MCF 10A (cell line): ENCODE measurements at regions not wholly inside any gene's neighbourhood (a gene's known extent, or its start where the extent isn't known, plus 50 kb on each side); places are given as distances from the start of the nearest gene placed in this dataset.

ENCODE experiments used
- BruUV-seq: library from RNA; stranded (reverse); fragments of 400-500 nt; replicated peaks from 2 replicates; lab custom pipeline; 2021; lab: Mats Ljungman, UMichigan
- CTCF ChIA-PET: fragments of 300-600 bp; sonication (Branson Sonifier 250); formaldehyde crosslinking; extraction: SDS; loops from one replicate; lab custom pipeline; 2021; ENCODE audit warnings: antibody characterized with exemption, inconsistent platforms; lab: Yijun Ruan, JAX
- POLR2A ChIA-PET: fragments of 300-600, 350-650 bp; sonication (Branson Sonifier 250); formaldehyde crosslinking; extraction: SDS; loops from one replicate; lab custom pipeline; 2020; ENCODE audit warnings: antibody characterized with exemption, inconsistent platforms; lab: Yijun Ruan, JAX
- DNase-seq: peaks from one replicate; pipeline ENCODE4 v3.0.0-alpha.2; 2018; ENCODE audit not compliant: unreplicated experiment
- H3K27ac Mint-ChIP-seq: one replicate; pipeline ENCODE4 v1.8.0; 2022; ENCODE audit warnings: mild to moderate bottlenecking, low read depth, mixed read lengths; ENCODE audit not compliant: unreplicated experiment
- H3K27me3 Mint-ChIP-seq: one replicate; pipeline ENCODE4 v1.8.0; 2022; ENCODE audit warnings: mixed read lengths; ENCODE audit not compliant: insufficient read depth, unreplicated experiment
- H3K36me3 Mint-ChIP-seq: one replicate; pipeline ENCODE4 v1.8.0; 2022; ENCODE audit warnings: mild to moderate bottlenecking, moderate library complexity, mixed read lengths; ENCODE audit not compliant: insufficient read depth, unreplicated experiment
- H3K4me1 Mint-ChIP-seq: one replicate; pipeline ENCODE4 v1.8.0; 2022; ENCODE audit warnings: mixed read lengths; ENCODE audit not compliant: insufficient read depth, unreplicated experiment
- H3K4me3 Mint-ChIP-seq: one replicate; pipeline ENCODE4 v1.8.0; 2022; ENCODE audit warnings: mild to moderate bottlenecking, moderate library complexity, mixed read lengths; ENCODE audit not compliant: unreplicated experiment
- H3K9me3 Mint-ChIP-seq: one replicate; pipeline ENCODE4 v1.8.0; 2022; ENCODE audit warnings: mixed read lengths; ENCODE audit not compliant: unreplicated experiment
- CTCF ChIP-seq: fragments of 200-600 bp; IDR thresholded peaks from one replicate; pipeline ENCODE4 v1.8.0; 2022; ENCODE audit warnings: antibody characterized with exemption, mild to moderate bottlenecking; ENCODE audit not compliant: unreplicated experiment
- intact Hi-C: fragments of 100-400 bp; cut with micrococcal nuclease; formaldehyde crosslinking; loops from 2 replicates; pipeline ENCODE4 v1.14.1; 2022

GRCh38 chr9:134536931-134537330, 104.7 kb upstream of the COL5A1 start:
- peaks cover 11% of the 10 kb centered on the region for H3K4me1 Mint-ChIP-seq
- TF ChIP-seq CTCF: no peak
- ChIA-PET POLR2A (no interaction called here), CTCF (no interaction called here)
- H3K27ac Mint-ChIP-seq: no peak overlapping the region
- no peak for DNase-seq
- no peak overlapping the region for H3K4me3 Mint-ChIP-seq
- H3K36me3 Mint-ChIP-seq: peaks cover under 1% of the 10 kb centered on the region
- H3K9me3 Mint-ChIP-seq: no peaks in the 10 kb centered on the region
- intact Hi-C loops: no loop called here
- no TSS peak for BruUV-seq
- no peaks in the 10 kb centered on the region for H3K27me3 Mint-ChIP-seq

- peaks cover 11% of the 10 kb centered on the region for H3K4me1 Mint-ChIP-seq
- no peak for TF ChIP-seq CTCF
- CTCF ChIA-PET: no interaction called here
- H3K36me3 Mint-ChIP-seq: no peaks in the 10 kb centered on the region
- BruUV-seq: no TSS peak
- H3K27ac Mint-ChIP-seq: no peak overlapping the region
- H3K9me3 Mint-ChIP-seq: no peaks in the 10 kb centered on the region
- H3K4me3 Mint-ChIP-seq: no peak overlapping the region
- peaks cover 4% of the 10 kb centered on the region for H3K27me3 Mint-ChIP-seq
- POLR2A ChIA-PET: no interaction called here
- intact Hi-C loops: no loop called here
- DNase-seq: no peak
Observed at GRCh38 chr9:134537951-134538641, 103.5 kb upstream of the COL5A1 start.

- no peak overlapping the region for H3K4me3 Mint-ChIP-seq
- no peaks in the 10 kb centered on the region for H3K9me3 Mint-ChIP-seq
- no peak for DNase-seq
- no peak for TF ChIP-seq CTCF
- no peak overlapping the region for H3K27ac Mint-ChIP-seq
- H3K36me3 Mint-ChIP-seq: no peaks in the 10 kb centered on the region
- BruUV-seq: no TSS peak
- H3K27me3 Mint-ChIP-seq: peaks cover 13% of the 10 kb centered on the region
- CTCF ChIA-PET: no interaction called here
- peaks cover 11% of the 10 kb centered on the region for H3K4me1 Mint-ChIP-seq
- intact Hi-C loops: no loop called here
- POLR2A ChIA-PET: no interaction called here
Observed at GRCh38 chr9:134538856-134539566, 102.6 kb upstream of the COL5A1 start.

GRCh38 chr9:134539586-134540194, 101.9 kb upstream of the COL5A1 start:
- Mint-ChIP-seq H3K4me3 (no peak overlapping the region), H3K27me3 (peaks cover 13% of the 10 kb centered on the region), H3K9me3 (no peaks in the 10 kb centered on the region), H3K4me1 (peaks cover 11% of the 10 kb centered on the region), H3K27ac (no peak overlapping the region), H3K36me3 (no peaks in the 10 kb centered on the region)
- no TSS peak for BruUV-seq
- no peak for DNase-seq
- TF ChIP-seq CTCF: no peak
- ChIA-PET CTCF (no interaction called here), POLR2A (no interaction called here)
- intact Hi-C loops: no loop called here
